Stimulated activated CD8-positive, alpha-beta memory T cell treated with anti-CD3 and anti-CD28 coated beads, Interleukin-4, amount 100 ng/mL, for 48 hours (primary cell): ENCODE measurements at regions not wholly inside any gene's neighbourhood (a gene's known extent, or its start where the extent isn't known, plus 50 kb on each side); places are given as distances from the start of the nearest gene placed in this dataset.

Experiments
- DNase-seq: peaks from one replicate; pipeline ENCODE4 v3.0.0-alpha.2; 2020

DNA sequence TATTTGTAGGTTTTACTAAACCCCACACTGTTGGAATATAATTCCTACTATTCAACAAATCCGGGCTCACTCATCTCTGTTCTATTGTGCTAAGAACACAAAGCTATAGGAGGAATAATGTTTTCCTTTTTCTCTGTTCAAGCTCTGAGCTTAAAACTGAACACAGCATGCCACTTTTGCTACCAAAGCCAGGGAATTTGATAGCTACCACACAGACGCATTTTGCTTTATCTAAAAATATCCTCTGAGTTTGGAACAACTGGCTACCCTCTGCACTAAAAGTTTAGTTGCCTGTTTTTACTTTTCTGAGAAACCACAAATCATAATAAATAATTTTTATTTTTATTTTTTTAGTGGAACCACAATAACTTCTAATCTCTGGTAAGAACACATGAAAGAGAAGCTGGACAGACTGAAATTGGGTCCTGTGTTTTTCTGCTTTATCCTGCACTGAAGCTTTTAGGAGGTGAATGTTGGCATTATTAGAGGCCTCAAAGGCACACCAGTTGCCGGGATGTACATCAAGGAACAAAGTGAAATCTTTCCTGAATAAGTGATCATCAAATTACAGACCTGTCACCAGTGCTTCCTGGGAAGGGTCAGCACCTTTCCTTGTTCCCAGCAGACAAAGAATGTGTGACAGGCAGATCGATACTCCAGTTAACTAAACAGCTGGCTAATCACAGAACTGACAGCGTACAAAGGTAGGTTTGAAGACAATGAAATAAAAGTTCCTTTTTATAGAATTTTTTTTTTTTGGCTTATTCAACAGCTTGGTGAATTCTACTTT, 523.2 kb upstream of the TENM4 start:
- no peak for DNase-seq

DNA sequence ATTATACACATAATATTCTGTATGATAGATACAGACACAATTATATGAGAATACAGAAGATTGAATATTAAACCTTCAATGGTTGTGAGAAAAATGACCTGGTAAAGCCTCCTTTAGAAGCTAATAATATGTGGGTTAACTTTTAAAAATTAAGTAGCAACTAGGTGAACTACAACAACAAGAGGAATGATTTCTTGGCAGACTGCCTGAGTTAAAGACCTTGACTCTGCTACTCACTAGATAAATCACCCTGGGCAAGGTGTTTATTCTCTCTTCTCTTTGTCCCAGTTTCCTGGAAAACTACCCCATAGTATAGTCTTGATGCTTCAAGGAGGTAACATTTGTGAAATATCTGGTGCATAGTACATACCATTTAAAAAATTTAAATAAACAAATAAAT, 519.6 kb upstream of the TENM4 start:
- no peak for DNase-seq

DNA sequence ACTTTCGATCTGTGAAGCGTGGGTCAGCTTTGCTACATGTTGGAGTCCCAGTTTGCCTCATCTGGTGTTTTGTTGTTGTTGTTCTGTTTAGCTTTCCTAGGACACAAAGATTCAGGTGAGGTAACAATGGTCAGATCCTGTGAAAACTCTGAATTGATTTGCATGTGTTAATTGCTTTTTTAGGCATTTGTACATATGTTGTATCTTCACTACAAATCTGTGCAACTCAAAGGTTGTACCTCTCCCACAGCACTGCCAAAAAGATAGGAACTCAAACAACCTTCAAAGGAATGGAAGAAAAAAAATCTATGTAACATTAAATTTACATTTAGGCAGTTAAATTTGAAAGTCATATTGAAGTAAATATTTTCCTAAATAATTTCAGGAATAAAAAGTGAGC, 518.5 kb upstream of the TENM4 start:
- no peak for DNase-seq

GRCh38 chr11:79957702-79958101, 516.9 kb upstream of the TENM4 start:
- no peak for DNase-seq

GRCh38 chr11:79956061-79956460, 515.2 kb upstream of the TENM4 start:
- DNase-seq, result no peak

DNA sequence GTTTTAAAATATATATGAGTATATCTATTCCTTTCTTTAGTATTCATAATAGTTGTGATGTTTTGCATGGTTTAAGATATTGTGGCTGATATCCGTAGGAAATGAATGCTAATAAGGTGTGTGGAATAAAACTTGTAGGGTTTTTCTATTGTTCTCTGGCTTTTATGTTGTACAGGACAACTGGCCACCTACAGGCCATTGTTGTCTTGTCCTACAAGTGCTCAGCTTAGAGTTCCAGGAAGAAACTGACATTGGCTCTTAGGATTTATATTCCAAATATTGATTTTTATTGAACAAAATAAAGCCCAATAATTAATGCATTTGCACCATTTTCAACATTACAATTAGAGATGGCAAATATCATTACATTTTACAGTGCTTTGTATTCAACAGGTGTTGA, 512.8 kb upstream of the TENM4 start:
- no peak for DNase-seq

GRCh38 chr11:79950741-79951140, 509.9 kb upstream of the TENM4 start:
- no peak for DNase-seq

DNA sequence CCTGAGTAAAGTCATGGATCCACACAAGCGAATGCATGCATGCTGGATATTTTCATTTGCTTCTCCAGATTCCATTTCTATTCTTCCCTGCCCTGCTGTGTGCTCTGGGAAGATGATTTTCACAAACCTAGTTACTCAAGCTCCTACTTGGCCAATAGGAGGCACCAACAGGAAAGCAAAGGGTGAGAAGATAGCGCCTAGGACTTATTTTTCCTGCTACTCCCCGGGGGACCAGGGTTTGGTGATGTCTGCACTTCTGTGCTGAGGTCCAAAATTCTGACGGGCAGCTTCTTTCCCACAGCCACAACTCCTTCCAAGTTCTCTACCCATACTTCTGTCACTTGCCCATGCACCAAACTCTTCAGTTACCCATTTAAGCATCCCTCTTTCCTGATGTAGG, 509.3 kb upstream of the TENM4 start:
- DNase-seq, result no peak

GRCh38 chr11:79949574-79949973, 508.7 kb upstream of the TENM4 start:
- no peak for DNase-seq

GRCh38 chr11:79942646-79943045, 501.8 kb upstream of the TENM4 start:
- no peak for DNase-seq

DNA sequence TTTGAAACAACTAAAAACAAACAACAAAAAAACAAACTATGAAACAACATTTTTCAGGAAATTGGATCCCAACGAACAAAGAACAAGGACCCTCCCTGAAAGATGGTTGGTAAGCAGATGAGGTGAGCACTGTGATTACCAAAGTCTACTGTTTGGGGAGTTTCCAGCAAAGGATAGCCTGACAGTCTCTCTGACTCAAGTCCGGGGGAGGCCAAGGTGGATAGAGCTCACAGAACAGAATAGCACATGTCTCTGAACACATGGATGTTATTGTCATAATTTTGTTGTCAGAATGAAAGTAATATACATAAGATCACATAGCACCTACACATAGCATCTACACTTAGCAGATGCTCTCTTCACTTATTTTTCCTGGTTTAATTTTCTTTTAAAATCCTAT, 501.3 kb upstream of the TENM4 start:
- no peak for DNase-seq

DNA sequence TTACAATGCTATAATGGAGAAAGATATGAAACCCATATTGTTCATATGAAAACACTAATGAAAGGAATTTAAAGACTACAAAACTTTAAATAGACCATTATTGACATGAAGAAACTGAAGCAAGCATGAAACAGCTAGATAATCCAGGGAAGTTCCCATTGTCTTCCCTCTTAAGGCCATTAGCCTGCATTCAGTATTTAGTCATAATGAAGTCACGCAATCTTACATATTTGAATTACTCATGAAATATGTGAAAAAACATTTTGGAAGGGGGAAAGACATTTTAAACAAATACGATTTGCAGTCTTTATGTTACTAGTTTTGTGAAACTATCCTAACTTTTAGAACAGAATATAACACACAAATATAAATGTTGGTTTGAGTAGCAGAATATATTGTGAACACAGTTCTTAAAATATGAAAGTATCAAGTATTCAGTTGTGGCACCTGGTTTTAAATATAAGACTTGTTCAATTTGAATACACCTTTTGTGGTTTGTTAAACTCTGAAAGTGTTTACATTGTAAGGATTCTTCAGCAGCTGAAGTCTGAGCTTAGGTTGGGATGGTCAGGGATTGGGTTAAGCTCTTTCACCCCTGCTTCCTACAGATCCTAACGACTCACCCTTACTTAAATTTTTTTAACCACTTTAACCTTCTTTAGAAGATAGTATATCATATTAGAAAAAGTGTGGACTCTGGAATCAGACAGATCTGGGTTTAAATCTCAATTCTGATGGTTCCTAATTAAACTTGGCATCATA, 500.3 kb upstream of the TENM4 start:
- DNase-seq, result no peak

- DNase-seq, result no peak
Measured at GRCh38 chr11:79940165-79940564, 499.3 kb upstream of the TENM4 start.

DNA sequence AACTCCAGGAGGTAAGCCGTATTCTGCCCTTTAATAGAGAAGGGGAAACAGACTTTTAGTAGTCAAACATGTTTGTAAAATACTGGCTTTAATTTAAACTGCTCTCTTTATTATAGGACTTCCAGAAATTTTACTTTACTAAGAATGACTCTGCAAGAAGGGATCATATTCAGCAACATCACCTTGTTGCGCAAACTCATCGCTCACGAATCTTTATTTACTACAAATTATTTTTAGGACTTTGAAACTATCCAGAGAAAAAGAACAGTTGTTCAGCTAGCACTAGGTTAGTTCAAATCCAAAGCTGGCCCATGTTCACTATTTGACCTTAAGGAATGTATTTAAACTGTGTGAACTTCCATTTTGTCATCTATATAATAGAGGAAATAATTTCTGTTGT, 498.3 kb upstream of the TENM4 start:
- no peak for DNase-seq

- no peak for DNase-seq
Measured at GRCh38 chr11:79937676-79938334, 497.0 kb upstream of the TENM4 start.

DNA sequence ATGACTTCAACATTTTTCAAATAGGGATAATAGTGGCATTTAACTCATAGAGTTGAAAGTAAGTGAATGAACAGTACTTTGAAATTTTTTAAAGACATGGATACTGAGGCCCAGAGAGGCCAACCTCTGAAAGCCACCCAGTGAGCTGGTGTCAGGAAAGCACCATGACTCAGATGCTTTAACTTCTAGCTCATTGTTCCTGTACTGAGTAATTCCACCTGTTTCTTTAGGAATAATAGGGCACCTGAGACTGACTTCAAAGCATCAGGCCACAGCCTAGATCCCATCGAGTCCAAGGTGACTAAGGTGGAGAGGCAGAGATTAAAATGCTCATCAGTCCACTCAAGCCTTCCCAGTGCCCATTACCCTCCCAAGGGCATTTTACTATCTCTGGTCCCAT, 491.8 kb upstream of the TENM4 start:
- DNase-seq, result no peak

- DNase-seq, result no peak
Measured at GRCh38 chr11:79931692-79932091, 490.9 kb upstream of the TENM4 start.

DNA sequence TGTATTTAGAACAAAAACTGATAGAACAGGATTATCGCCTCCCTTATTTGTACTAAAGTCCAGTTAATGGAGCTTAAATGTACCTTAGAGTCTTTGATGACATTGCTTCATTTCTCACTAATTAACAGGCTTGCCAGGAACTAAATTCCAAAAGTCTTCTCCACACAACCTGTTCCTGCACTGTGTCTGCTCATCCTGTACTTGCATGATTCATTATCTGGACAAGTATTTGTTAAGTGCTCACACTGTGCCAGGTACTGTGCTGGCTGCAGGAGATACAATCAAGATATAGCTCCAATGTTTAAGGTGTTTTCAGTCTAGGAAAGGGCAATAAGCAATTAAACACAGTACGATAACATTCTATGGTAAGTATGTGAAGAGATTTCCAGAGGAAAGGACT, 485.9 kb upstream of the TENM4 start:
- no peak for DNase-seq

DNA sequence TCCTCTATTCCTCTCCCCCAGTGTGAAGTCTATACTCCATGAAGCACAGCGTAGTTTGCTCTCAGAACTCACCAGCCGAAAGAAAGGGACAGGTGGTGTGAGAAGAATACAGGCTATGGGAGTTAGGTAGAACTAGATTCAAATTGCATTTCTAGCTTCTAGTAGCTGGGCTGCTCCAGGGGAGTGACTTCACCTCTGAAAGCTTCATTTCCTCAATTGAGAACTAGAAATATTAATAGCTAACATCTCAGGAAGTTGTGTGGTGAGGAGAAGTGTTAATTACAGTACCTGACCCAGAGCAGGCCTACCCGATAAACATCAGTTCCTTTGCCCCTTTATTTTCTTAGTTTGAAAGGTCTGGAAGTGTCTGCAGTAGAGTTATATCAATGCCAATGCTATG, 484.7 kb upstream of the TENM4 start:
- DNase-seq, result no peak

DNA sequence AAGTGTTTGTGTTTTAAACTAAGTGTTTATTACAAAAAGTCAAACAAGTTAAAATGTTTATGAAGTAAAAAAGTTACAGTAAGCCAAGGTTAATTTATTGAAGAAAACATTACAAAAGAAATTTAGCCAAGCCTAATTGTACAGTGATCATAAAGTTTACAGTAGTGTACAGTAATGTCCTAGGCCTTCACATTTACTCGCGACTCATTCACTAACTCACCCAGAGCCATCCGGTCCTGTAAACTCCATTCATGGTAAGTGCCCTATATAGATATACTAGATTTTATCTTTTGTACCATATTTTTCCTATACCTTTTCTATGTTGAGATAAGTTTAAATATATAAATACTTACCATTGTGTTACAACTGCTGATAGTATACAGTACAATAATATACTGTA, 481.8 kb upstream of the TENM4 start:
- no peak for DNase-seq

GRCh38 chr11:79920480-79920879, 479.6 kb upstream of the TENM4 start:
- no peak for DNase-seq

DNA sequence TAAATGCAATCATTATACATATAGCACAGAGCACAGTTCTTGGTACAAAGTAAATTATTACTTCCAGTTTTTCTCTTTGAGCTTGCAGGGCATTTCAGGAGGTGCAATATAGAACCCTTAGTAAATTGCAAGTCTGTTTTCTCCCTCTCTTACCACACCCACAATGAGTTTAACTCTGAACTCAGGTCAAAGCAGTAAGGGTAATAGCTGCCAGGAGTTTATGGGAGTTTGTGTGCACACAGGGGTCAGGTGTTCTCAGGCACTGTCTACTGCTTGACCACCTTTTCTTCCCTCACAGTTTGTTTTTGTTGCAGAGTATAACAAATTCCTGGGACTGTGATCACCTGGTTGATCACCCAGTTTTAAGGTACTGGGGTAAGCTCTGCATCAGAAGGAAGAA, 478.5 kb upstream of the TENM4 start:
- no peak for DNase-seq

GRCh38 chr11:79918846-79919245, 478.0 kb upstream of the TENM4 start:
- no peak for DNase-seq

DNA sequence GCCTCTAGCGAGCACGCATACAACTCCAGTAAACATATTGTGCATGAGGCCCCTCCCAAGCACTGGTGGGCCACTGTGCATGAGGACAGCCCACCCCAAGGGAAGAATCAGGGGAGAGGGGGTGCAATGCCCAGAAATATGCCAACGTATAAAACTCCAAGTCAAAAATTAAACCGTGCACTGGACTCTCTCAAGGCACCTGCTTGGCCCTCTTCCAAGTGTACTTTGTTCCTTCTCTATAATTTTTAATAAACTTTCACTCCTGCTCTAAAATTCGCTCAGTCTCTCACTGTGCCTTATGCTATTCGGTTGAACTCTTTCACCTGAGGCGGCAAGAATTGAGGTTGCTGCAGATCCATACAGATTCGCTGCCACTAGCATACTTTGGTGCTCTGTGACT, 465.3 kb upstream of the TENM4 start:
- no peak for DNase-seq
